ENCODE measurements at regions not wholly inside any gene's neighbourhood (a gene's known extent, or its start where the extent isn't known, plus 50 kb on each side); places are given as distances from the start of the nearest gene placed in this dataset.
"Not testable (repeated sequence)": the region's sequence is repeated elsewhere in the genome, so short reads cannot be mapped to it uniquely, and the experiment has no call there.

DNA sequence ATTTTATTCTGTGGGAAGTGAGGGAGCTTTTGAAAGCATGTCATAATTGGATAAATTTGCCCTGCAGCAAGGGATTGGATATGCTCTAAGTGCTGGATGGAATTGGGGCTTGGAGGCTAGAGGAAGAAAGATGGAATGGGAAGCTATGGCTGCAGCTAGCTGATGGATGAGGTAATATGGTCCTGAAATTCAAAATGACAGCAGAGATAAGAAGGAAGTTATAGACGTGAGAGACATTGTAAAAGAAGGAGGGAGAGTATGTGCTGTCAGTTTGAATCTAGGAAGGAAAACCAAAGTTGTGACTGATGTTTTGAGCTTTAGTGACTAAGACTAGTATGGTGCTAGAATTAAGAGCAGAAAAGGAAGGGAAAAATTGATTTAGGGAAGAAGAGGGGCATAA lies 299.9 kb upstream of the SPAG17 start:
- DNase-seq (ENCODE audit: low spot score) = no peak
- in situ Hi-C loops (cut with HindIII; ENCODE audit: low sequenced_read_pairs) = no loop called here

DNA sequence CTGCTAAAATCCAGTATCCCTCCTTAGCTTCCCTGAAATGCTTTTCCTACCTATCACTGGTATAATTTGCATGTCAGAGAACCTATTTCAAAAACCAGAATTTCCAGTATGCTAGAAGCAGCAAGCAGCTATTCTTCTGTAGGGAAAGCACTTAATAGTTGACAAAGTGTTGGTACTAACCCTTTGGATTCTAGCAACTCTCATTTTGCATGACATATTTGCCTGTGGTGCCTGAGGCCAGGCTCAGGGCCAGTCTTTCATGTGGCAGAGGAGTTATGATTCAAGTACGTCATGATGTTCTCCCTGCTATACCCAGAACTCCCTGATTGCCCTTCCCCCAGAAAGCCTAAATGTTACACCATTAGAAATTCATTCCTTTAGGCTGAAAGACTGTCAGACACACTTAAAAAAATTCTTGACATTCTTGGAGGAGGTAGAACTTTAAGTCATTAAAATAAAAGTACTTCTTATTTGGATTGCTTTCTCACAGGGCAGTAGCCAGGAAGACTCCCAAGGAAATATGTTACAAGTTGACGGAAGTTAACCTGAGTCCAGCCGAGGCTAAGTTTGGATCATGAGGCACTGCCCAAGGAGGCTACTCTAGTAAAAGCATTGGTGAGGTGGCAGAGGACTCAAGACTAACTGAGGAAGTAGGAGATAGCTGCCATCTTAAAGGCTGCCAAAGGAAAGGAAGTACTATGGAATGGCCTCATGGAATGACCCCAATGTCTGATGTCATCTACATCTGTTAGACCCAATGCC lies 298.4 kb upstream of the SPAG17 start:
- in situ Hi-C loops (cut with HindIII; ENCODE audit: low sequenced_read_pairs) = no loop called here
- no peak for DNase-seq (ENCODE audit: low spot score)

GRCh38 chr1:118481126-118481525 lies 296.1 kb upstream of the SPAG17 start:
- no peak for DNase-seq (ENCODE audit: low spot score)
- in situ Hi-C loops (cut with HindIII; ENCODE audit: low sequenced_read_pairs) = no loop called here

GRCh38 chr1:118479351-118479750 lies 294.3 kb upstream of the SPAG17 start:
- DNase-seq (ENCODE audit: low spot score) = no peak
- in situ Hi-C loops (cut with HindIII; ENCODE audit: low sequenced_read_pairs) = no loop called here

GRCh38 chr1:118473825-118474224 lies 288.8 kb upstream of the SPAG17 start:
- in situ Hi-C loops (cut with HindIII; ENCODE audit: low sequenced_read_pairs) = no loop called here
- no peak for DNase-seq (ENCODE audit: low spot score)

GRCh38 chr1:118464460-118464859 lies 279.4 kb upstream of the SPAG17 start:
- DNase-seq (ENCODE audit: low spot score); in situ Hi-C loops (cut with HindIII; ENCODE audit: low sequenced_read_pairs): not testable (repeated sequence)

- in situ Hi-C loops (cut with HindIII; ENCODE audit: low sequenced_read_pairs) = no loop called here
Observed at GRCh38 chr1:118461154-118461553, 276.1 kb upstream of the SPAG17 start.

GRCh38 chr1:118459871-118460270 lies 274.8 kb upstream of the SPAG17 start:
- in situ Hi-C loops (cut with HindIII; ENCODE audit: low sequenced_read_pairs) = no loop called here
- no peak for DNase-seq (ENCODE audit: low spot score)

More at GRCh38 chr1:118461154-118461553, 276.1 kb upstream of the SPAG17 start:
- DNase-seq (ENCODE audit: low spot score) = no peak

- DNase-seq (ENCODE audit: low spot score); in situ Hi-C loops (cut with HindIII; ENCODE audit: low sequenced_read_pairs): not testable (repeated sequence)
Observed at GRCh38 chr1:118453856-118454255, 268.8 kb upstream of the SPAG17 start.

DNA sequence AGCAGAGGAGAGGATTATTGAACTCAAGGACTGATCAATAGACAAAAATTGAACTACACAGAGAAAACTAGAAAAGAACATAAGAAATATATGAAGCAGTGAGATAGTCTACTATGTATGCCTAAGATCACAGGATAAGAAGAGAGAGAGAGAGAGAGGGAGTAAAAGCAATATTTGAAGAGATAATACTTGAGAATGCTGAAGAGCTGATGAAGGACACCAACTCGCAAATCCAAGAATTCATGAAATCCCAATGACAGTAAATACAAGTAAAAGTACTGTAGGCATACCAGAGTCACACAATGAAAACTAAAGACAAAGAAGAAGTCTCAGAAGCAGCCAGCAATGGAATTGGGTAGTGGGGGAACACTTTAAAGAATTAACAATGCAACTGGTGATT lies 260.1 kb upstream of the SPAG17 start:
- in situ Hi-C loops (cut with HindIII; ENCODE audit: low sequenced_read_pairs) = no loop called here
- no peak for DNase-seq (ENCODE audit: low spot score)

- no peak for DNase-seq (ENCODE audit: low spot score)
- in situ Hi-C loops (cut with HindIII; ENCODE audit: low sequenced_read_pairs) = no loop called here
Observed at GRCh38 chr1:118442214-118442613, 257.2 kb upstream of the SPAG17 start.

- DNase-seq (ENCODE audit: low spot score) = no peak
- in situ Hi-C loops (cut with HindIII; ENCODE audit: low sequenced_read_pairs) = no loop called here
Observed at GRCh38 chr1:118437664-118438063, 252.6 kb upstream of the SPAG17 start.

DNA sequence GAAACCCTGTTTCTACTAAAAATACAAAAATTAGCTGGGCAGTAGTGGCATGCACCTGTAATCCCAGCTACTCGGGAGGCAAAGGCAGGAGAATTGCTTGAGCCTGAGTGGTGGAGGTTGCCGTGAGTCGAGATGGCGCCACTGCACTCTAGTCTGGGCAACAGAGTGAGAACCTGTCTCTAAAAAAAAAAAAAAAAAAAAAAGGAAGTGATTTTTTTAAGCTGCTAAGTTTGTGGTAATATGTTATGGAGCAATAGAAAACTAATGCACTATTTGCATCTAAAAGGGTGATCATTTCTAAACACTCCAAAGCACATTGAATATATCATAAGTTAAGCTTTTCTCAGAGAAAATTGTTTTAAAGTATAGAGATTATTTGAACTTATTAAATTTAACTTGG lies 244.8 kb upstream of the SPAG17 start:
- no peak for DNase-seq (ENCODE audit: low spot score)
- in situ Hi-C loops (cut with HindIII; ENCODE audit: low sequenced_read_pairs) = no loop called here

- in situ Hi-C loops (cut with HindIII; ENCODE audit: low sequenced_read_pairs) = no loop called here
- DNase-seq (ENCODE audit: low spot score) = no peak
Observed at GRCh38 chr1:118421868-118422350, 236.9 kb upstream of the SPAG17 start.

GRCh38 chr1:118404024-118404423 lies 219.0 kb upstream of the SPAG17 start:
- in situ Hi-C loops (cut with HindIII; ENCODE audit: low sequenced_read_pairs) = no loop called here
- no peak for DNase-seq (ENCODE audit: low spot score)

DNA sequence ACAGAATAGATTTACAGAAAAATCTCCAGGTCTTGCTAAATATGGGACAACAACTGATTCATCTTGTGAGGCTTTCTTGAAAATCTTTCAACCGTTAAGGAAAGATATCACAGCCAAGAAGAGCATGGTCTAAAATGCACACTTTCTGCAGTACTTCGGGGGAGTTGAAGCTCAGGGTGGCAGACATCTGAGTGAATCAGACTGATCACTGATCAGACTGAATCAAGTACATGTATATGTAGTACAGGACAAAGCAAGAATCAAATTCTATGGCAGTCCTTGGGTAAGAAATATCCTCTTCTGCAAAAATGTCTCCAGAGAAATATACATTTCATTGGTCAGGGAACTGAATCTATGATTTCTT lies 212.4 kb upstream of the SPAG17 start:
- in situ Hi-C loops (cut with HindIII; ENCODE audit: low sequenced_read_pairs) = no loop called here
- DNase-seq (ENCODE audit: low spot score) = no peak

DNA sequence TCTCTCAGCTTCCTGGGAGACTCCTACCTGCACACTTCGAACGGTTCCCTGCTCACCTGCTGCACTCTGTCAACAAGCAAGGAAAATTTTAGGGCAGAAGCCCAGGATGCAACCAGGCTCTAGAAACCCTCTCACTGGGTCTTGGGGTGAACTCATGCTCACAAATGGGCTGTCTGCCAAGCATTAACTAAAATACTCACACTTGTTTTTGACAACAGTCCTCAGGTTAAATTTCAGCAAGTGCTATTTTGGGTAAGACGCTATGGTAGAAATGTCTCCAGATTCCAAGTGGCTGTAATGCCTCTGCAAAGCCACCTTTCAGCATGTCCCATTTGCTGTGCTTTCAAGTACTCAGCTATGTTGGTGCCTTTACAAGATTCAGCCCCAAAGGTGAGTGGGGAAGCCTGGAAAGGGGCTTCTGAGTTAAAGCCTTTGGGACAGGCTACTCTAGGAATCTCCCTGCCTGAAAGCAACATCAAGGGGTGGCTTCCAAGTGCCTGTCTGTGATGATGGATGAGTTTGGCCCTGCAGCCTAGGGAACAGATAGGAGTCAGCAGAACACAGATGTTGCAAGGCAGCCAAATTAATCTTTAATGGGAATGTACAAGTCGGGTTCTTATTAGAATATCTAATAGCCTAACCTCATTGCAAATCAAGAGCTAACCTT lies 211.9 kb upstream of the SPAG17 start:
- DNase-seq (ENCODE audit: low spot score) = no peak

DNA sequence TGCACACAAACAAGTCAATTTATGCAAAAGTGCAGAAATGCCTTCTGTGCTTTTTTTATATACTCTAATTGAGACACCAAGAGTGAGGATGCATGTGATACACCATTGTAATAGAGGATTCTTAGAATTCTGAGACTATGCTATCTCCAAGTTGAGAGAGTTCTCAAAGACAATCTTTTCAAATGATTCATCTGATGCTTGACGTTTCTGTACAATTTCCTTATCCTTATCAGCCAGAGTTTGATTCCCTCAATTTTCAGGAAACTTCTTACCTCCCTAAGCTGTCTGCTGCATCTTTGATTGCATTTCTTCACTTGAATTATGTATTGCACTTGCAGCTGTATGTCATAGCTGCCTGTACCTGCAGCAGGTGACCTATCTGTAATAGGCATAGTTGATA lies 211.3 kb upstream of the SPAG17 start:
- DNase-seq (ENCODE audit: low spot score) = no peak
- in situ Hi-C loops (cut with HindIII; ENCODE audit: low sequenced_read_pairs) = no loop called here

More for the DNA sequence above, 211.9 kb upstream of the SPAG17 start:
- in situ Hi-C loops (cut with HindIII; ENCODE audit: low sequenced_read_pairs) = no loop called here

DNA sequence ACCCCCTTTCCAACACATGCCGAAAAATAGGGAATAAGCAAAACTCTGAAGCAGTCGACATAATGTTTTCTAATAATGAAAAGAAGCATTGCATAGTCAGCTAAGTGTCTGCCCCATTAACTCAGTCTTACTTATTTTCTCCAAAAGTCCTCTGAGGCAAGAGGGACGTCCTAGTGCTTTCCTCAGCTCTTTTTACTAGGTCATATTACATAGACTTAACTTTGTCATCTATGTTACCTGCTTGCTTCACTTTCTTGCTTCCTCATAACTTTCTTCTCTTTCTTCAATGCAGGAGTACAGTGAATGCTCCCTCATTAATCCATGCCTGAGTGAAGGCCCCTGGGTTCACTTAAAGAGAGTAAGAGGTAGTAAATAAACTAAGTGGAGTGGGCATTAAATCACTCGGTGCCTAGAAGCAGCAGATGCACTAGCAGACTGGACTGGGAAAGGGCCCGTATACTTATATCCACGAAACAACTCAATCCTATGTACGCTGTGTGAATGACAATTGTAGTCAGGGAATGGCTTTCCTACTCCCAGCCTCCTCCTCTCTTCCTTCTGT lies 210.5 kb upstream of the SPAG17 start:
- in situ Hi-C loops (cut with HindIII; ENCODE audit: low sequenced_read_pairs) = no loop called here
- no peak for DNase-seq (ENCODE audit: low spot score)

DNA sequence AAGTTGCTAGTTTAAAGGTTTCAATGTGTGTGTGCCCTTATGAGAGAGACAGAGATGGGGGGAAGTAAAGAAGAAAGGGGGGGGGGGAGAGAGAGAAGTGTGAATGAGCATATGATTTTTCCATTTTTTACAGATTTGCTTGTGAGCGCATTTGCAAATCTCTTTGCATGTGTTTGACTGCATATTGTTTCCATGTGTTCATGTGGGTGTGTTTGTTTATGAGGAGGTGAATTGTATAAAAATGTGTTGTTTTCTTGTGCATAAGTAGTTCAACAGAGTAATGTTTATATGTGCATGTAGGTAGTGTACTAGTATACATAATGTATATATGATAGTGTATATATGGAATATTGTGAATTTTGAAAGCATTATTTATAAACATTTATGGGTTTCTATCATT lies 205.9 kb upstream of the SPAG17 start:
- no peak for DNase-seq (ENCODE audit: low spot score)
- in situ Hi-C loops (cut with HindIII; ENCODE audit: low sequenced_read_pairs) = no loop called here
